Mammary epithelial cell (primary cell): ENCODE measurements at regions not wholly inside any gene's neighbourhood (a gene's known extent, or its start where the extent isn't known, plus 50 kb on each side); places are given as distances from the start of the nearest gene placed in this dataset.

Experiments used
- CTCF ChIP-seq, 2 donors: IDR thresholded peaks in 1 of 2; conservative IDR thresholded peaks in 1 of 2; 2 replicates each; pipeline ENCODE4 v1.5.1; 2011 to 2012; ENCODE audit warnings: inconsistent platforms in 2 of 2, low read length in 2 of 2, mild to moderate bottlenecking in 2 of 2, control low read depth in 1 of 2, low read depth in 1 of 2; ENCODE audit not compliant: insufficient read depth in 1 of 2; ENCODE audit errors: extremely low read depth in 1 of 2
- EZH2 ChIP-seq: IDR thresholded peaks from 2 replicates; pipeline ENCODE4 v1.6.1; 2012; ENCODE audit warnings: low read length, inconsistent platforms, borderline replicate concordance

- TF ChIP-seq CTCF (conservative IDR thresholded peaks at IDR 0.05 in 1 of 2, IDR thresholded peaks at IDR 0.05 in 1 of 2; ENCODE audit: extremely low read depth in 1 of 2, insufficient read depth in 1 of 2, low read depth in 1 of 2, low read length in 2 of 2) (no peak), EZH2 (no peak)
Observed at GRCh38 chr9:86676396-86676795, 270.9 kb downstream of the GAS1 start.
